Heart right ventricle (tissue), 16 donors: ENCODE measurements at regions not wholly inside any gene's neighbourhood (a gene's known extent, or its start where the extent isn't known, plus 50 kb on each side); places are given as distances from the start of the nearest gene placed in this dataset.

ENCODE experiments used
- ATAC-seq, 8 donors: fragments of 200-7000 bp; cut with Tn5 transposase; one replicate each; pipeline ENCODE4 v1.9.1; 2020; ENCODE audit warnings: mild to moderate bottlenecking in 8 of 8, moderate library complexity in 8 of 8, moderate number of reproducible peaks in 1 of 8
- DNase-seq, 2 donors: peaks; one replicate each; pipeline ENCODE4 v3.0.0-alpha.2; 2020
- H3K27ac ChIP-seq, 10 donors: fragments of 200-600 bp; sonication (generic) in 2 of 10; one replicate each; pipeline versions ENCODE4 v1.5.0 to v1.8.0; 2020 to 2022; ENCODE audit warnings: mild to moderate bottlenecking in 3 of 10
- H3K27me3 ChIP-seq, 7 donors: fragments of 200-600 bp; one replicate each; pipeline ENCODE4 v1.8.0; 2021 to 2022; ENCODE audit warnings: mild to moderate bottlenecking in 2 of 7
- H3K36me3 ChIP-seq, 9 donors: fragments of 200-600 bp; sonication (generic) in 1 of 9; one replicate each; pipeline versions ENCODE4 v1.5.0 to v1.8.0; 2020 to 2022; ENCODE audit warnings: mild to moderate bottlenecking in 2 of 9
- H3K4me1 ChIP-seq, 9 donors: fragments of 200-600 bp; sonication (generic) in 1 of 9; one replicate each; pipeline versions ENCODE4 v1.5.0 to v1.8.0; 2020 to 2022; ENCODE audit warnings: mild to moderate bottlenecking in 4 of 9
- H3K4me3 ChIP-seq, 10 donors: fragments of 200-600 bp; sonication (generic) in 2 of 10; one replicate each; pipeline versions ENCODE4 v1.5.0 to v1.8.0; 2020 to 2022; ENCODE audit warnings: mild to moderate bottlenecking in 7 of 10, moderate library complexity in 2 of 10
- H3K9me3 ChIP-seq, 11 donors: fragments of 200-600 bp in 10 of 11; sonication (generic) in 2 of 11; one replicate each; pipeline versions ENCODE4 v1.5.0 to v1.8.0; 2013 to 2022; ENCODE audit warnings: mild to moderate bottlenecking in 2 of 11, control low read depth in 1 of 11, moderate library complexity in 1 of 11
- CTCF ChIP-seq, 9 donors: fragments of 200-600 bp; sonication (generic) in 2 of 9; IDR thresholded peaks; one replicate each; pipeline versions ENCODE4 v1.5.0 to v1.8.0; 2021 to 2022; ENCODE audit warnings: antibody characterized with exemption in 9 of 9, mild to moderate bottlenecking in 5 of 9, moderate library complexity in 1 of 9
- WGBS, 2 donors: extraction: QIAGEN DNeasy Blood & Tissue Kit; methylation state at CpG; one replicate each; pipeline ENCODE4 v1.1.7; 2013; ENCODE audit warnings: inconsistent platforms in 1 of 2; 5-methylcytosine and 5-hydroxymethylcytosine counted together
- intact Hi-C, 10 donors: fragments of 100-400 bp; cut with DNase I; formaldehyde crosslinking; loops; one replicate each; pipeline versions ENCODE4 v1.11.1 to v1.14.2; 2022
- donor health status: Arrhythmogenic right ventricular cardiomyopathy.
- donor health status: ischemic (EF 13 %, LVEDD 7.1; RV severe dilation, severe dysfunction).
- donor health status: healthy with polysubstance abuse.
- donor health status: DM: no; HTN: yes; CAD: no.
- donor health status: DM: no; HTN: no; CAD: no.
- donor health status: ischemic (EF 25% LVEDD 6.9; RV normal size, moderate dysfunction).
- donor health status: ischemic (EF 25% LVEDD 5.7; RV mildly dilated, moderate dysfunction).
- donor health status: healthy.
- donor health status: DM: yes; HTN: yes; CAD: no.
- donor health status: Ischemic cardiomyopathy.
- donor health status: ischemic (EF 35%, LVEDD 5.7; RV mildly dilated, moderate dysfunction).
- donor health status: nonischemic (EF 11% LVEDD 7.7; RV severe dilation, severe dysfunction).
- donor health status: DM: yes; HTN: yes; CAD: no.
- donor health status: PGD.
- donor health status: ischemic (EF 29% LVEDD 5.4; RV normal size, mild dysfunction).
- donor health status: nonischemic (EF 23%, LVEDD 6.1; RV moderate dilation, normal function).

- 80 to 81% methylated on average over 7 of the region's 7 CpGs for WGBS, 2 donors
- peaks cover 0 to 25% (median 5%) of the 10 kb centered on the region in 7 donors for H3K27me3 ChIP-seq
- ATAC-seq, result no peak
These were observed 100.8 kb upstream of the PITX1 start for GRCh38 chr5:135134691-135135381.

GRCh38 chr5:135133698-135134515 is 99.9 kb upstream of the PITX1 start:
- Histone ChIP-seq H3K9me3 (no peaks in the 10 kb centered on the region), H3K27me3 (peaks cover 0 to 25% (median 5%) of the 10 kb centered on the region in 7 donors), H3K4me3 (no peak overlapping the region), H3K27ac (no peak overlapping the region), H3K4me1 (no peaks in the 10 kb centered on the region), H3K36me3 (no peaks in the 10 kb centered on the region)
- intact Hi-C loops, result no loop called here
- no peak for ATAC-seq
- 39% methylated on average over 18 of the region's 18 CpGs for WGBS, 2 donors
- TF ChIP-seq CTCF (IDR thresholded peaks at IDR 0.05), result no peak
- DNase-seq, result no peak

More at GRCh38 chr5:135134691-135135381, 100.8 kb upstream of the PITX1 start:
- H3K9me3 ChIP-seq, result no peaks in the 10 kb centered on the region
- H3K4me3 ChIP-seq, result no peak overlapping the region
- TF ChIP-seq CTCF (IDR thresholded peaks at IDR 0.05), result no peak
- no peak overlapping the region for H3K27ac ChIP-seq
- peaks cover 0 to 6% (median 0%) of the 10 kb centered on the region in 9 donors for H3K4me1 ChIP-seq
- intact Hi-C loops, result no loop called here
- no peak for DNase-seq
- no peaks in the 10 kb centered on the region for H3K36me3 ChIP-seq

GRCh38 chr5:135133181-135133580 is 99.2 kb upstream of the PITX1 start:
- H3K27me3 ChIP-seq, result peaks cover 0 to 29% (median 5%) of the 10 kb centered on the region in 7 donors
- TF ChIP-seq CTCF (IDR thresholded peaks at IDR 0.05), result no peak
- intact Hi-C loops, result no loop called here
- WGBS, 2 donors, result 77 to 82% methylated on average over 9 of the region's 9 CpGs
- H3K9me3 ChIP-seq, result no peaks in the 10 kb centered on the region
- DNase-seq, result no peak
- H3K4me3 ChIP-seq, result no peak overlapping the region
- H3K36me3 ChIP-seq, result no peaks in the 10 kb centered on the region
- no peaks in the 10 kb centered on the region for H3K4me1 ChIP-seq
- ATAC-seq, result no peak
- H3K27ac ChIP-seq, result no peak overlapping the region

GRCh38 chr5:135131801-135132680 is 98.0 kb upstream of the PITX1 start:
- Histone ChIP-seq H3K27ac (no peak overlapping the region), H3K9me3 (no peaks in the 10 kb centered on the region), H3K27me3 (peaks cover 0 to 38% (median 5%) of the 10 kb centered on the region in 7 donors), H3K4me3 (no peak overlapping the region), H3K36me3 (no peaks in the 10 kb centered on the region), H3K4me1 (no peaks in the 10 kb centered on the region)
- no peak for ATAC-seq
- DNase-seq, result no peak
- intact Hi-C loops, result no loop called here
- TF ChIP-seq CTCF (IDR thresholded peaks at IDR 0.05), result no peak
- 83 to 87% methylated on average over 12 of the region's 12 CpGs for WGBS, 2 donors
